Pancreas (tissue), 10 donors: ENCODE measurements at regions not wholly inside any gene's neighbourhood (a gene's known extent, or its start where the extent isn't known, plus 50 kb on each side); places are given as distances from the start of the nearest gene placed in this dataset.

Experiments
- ATAC-seq, 4 donors: fragments of 200-7000 bp; cut with Tn5 transposase; one replicate each; pipeline versions ENCODE4 v1.8.0 to v1.9.1; 2020; ENCODE audit warnings: mild to moderate bottlenecking in 4 of 4, moderate library complexity in 4 of 4
- DNase-seq, 6 donors: peaks; one replicate each; pipeline ENCODE4 v3.0.0-alpha.2; 2020
- FAIRE-seq: peaks from 2 replicates; lab custom pipeline; 2012; peaks lifted over from hg19 to GRCh38; lab: Jason Lieb, UNC
- H3K27ac ChIP-seq, 4 donors: fragments of 200-600 bp; sonication (generic); 1 replicate in 3 of 4; 2 replicates in 1 of 4; pipeline versions ENCODE4 v1.5.0 to v1.8.0; 2020
- H3K27me3 ChIP-seq, 4 donors: fragments of 200-600 bp; one replicate each; pipeline ENCODE4 v1.8.0; 2021
- H3K36me3 ChIP-seq, 3 donors: fragments of 200-600 bp; sonication (generic) in 1 of 3; one replicate each; pipeline versions ENCODE4 v1.5.0 to v1.8.0; 2020 to 2021
- H3K4me1 ChIP-seq, 3 donors: fragments of 200-600 bp; one replicate each; pipeline ENCODE4 v1.8.0; 2021
- H3K4me3 ChIP-seq, 4 donors: fragments of 200-600 bp; sonication (generic) in 2 of 4; one replicate each; pipeline versions ENCODE4 v1.5.0 to v1.8.0; 2020 to 2021
- H3K9me3 ChIP-seq, 4 donors: fragments of 200-600 bp; one replicate each; pipeline ENCODE4 v1.8.0; 2021
- WGBS, 2 donors: extraction: QIAGEN DNeasy Blood & Tissue Kit; methylation state at CpG; one replicate each; pipeline ENCODE4 v1.1.7; 2013; 5-methylcytosine and 5-hydroxymethylcytosine counted together
- intact Hi-C, 3 donors: fragments of 100-400 bp; cut with DNase I; formaldehyde crosslinking; loops; one replicate each; pipeline versions ENCODE4 v1.11.1 to v1.14.2; 2022
- TF ChIP-seq, protein P1 (sequence below), 4 donors: fragments of 200-600 bp; sonication (generic) in 3 of 4; IDR thresholded peaks; one replicate each; pipeline versions ENCODE4 v1.5.0 to v1.8.0; 2021; ENCODE audit warnings: antibody characterized with exemption in 4 of 4
- donor health status: healthy with polysubstance abuse.
- donor health status: DM: no; HTN: no; CAD: no; lungs with moderate emphysema.
- donor health status: DM: no; HTN: no; CAD: no.
- donor health status: control.
- donor health status: control.
- donor health status: Bipolar disorder and iron deficiency.
- donor health status: DM: yes; HTN: yes; CAD: no.
- donor health status: DM: no; HTN: no; CAD: no.
- donor health status: DM: no; HTN: no; CAD: no.
- donor health status: DM: yes; HTN: yes; CAD: no.

DNA sequence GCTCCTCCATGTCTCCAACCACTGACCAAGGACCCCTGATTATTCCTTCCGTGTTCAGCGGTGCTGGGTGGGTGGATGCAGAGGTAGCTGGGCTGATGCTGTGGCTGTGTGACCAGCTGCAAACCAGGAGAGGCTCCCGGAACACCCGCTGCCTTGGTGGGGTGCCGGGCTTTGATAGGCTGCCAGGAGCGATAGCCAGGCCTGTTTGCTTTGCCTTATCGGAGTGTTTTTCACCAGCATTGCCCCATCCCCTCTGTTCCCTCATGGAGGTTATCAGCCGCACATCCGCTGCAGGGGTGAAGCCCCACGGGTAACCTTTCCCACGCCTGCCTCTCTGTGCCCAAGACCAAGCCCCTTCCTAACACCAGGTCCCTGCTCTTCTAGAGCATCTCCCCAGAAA lies 354.3 kb downstream of the C16orf95 start:
- no peaks in the 10 kb centered on the region for H3K4me1 ChIP-seq
- H3K4me3 ChIP-seq, result no peak overlapping the region
- intact Hi-C loops, result no loop called here
- H3K9me3 ChIP-seq, result no peaks in the 10 kb centered on the region
- ATAC-seq (no peak), DNase-seq (peak in 1 of 6 donors; percentile 28), FAIRE-seq (no peak)
- 24 to 44% methylated on average over 11 of the region's 11 CpGs for WGBS, 2 donors
- H3K27me3 ChIP-seq, result peaks cover 0 to 5% (median 0%) of the 10 kb centered on the region in 4 donors
- TF ChIP-seq, protein P1, sequence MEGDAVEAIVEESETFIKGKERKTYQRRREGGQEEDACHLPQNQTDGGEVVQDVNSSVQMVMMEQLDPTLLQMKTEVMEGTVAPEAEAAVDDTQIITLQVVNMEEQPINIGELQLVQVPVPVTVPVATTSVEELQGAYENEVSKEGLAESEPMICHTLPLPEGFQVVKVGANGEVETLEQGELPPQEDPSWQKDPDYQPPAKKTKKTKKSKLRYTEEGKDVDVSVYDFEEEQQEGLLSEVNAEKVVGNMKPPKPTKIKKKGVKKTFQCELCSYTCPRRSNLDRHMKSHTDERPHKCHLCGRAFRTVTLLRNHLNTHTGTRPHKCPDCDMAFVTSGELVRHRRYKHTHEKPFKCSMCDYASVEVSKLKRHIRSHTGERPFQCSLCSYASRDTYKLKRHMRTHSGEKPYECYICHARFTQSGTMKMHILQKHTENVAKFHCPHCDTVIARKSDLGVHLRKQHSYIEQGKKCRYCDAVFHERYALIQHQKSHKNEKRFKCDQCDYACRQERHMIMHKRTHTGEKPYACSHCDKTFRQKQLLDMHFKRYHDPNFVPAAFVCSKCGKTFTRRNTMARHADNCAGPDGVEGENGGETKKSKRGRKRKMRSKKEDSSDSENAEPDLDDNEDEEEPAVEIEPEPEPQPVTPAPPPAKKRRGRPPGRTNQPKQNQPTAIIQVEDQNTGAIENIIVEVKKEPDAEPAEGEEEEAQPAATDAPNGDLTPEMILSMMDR (IDR thresholded peaks at IDR 0.05), result no peak
- H3K27ac ChIP-seq, result no peak overlapping the region
- H3K36me3 ChIP-seq, result no peaks in the 10 kb centered on the region

DNA sequence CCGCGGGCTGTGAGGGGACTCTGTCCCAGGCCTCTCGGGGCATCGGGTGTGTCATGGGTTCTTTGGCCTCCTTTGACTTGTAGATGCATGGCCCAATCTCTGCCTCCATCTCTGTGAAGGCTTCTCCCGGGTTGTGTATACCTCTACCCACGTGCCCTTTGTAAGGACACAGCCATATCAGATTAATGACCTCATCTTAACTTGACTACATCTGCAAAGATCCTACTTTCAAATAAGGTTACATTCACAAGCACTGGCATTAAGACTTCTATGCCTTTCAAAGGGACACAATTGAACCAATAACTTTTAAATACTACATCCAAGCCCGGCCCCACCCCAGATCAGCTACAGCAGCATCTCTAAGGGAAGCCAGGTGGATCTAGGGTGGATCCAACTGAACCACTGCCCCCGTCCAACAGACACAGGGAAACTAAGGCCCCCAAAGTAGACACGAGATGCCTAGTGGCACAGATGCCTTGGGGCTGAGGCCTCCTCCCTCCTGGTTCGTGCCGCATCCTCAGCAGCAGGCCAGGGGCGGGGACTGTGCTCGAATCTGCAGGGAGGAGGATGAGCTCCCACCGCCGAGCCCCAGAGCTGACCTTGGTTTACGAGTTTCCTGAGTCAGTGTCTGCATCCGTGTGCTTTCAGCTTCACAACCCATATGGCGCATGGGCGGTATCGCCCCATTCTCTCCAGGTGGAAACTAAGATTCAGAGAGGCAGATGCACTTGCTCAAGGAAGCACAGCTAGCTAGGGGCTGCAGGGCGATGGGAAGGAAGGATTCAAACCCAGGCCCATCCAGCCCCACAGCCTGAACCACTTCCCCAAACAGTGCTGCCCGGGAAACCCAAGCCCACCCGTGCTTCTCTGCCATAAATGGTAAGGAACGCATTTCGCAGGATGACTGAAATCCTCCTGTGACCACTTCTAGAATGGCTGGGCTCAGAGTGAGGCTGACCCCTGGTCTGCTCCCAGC lies 353.3 kb downstream of the C16orf95 start:
- Histone ChIP-seq H3K36me3 (no peaks in the 10 kb centered on the region), H3K4me1 (no peaks in the 10 kb centered on the region), H3K4me3 (no peak overlapping the region), H3K9me3 (no peaks in the 10 kb centered on the region), H3K27ac (no peak overlapping the region), H3K27me3 (peaks cover 0 to 5% (median 0%) of the 10 kb centered on the region in 4 donors)
- DNase-seq (peak in 1 of 6 donors; percentile 30), FAIRE-seq (no peak), ATAC-seq (no peak)
- TF ChIP-seq, protein P1 (IDR thresholded peaks at IDR 0.05), result no peak
- intact Hi-C loops, result no loop called here
- 76 to 82% methylated on average over 25 of the region's 25 CpGs for WGBS, 2 donors

DNA sequence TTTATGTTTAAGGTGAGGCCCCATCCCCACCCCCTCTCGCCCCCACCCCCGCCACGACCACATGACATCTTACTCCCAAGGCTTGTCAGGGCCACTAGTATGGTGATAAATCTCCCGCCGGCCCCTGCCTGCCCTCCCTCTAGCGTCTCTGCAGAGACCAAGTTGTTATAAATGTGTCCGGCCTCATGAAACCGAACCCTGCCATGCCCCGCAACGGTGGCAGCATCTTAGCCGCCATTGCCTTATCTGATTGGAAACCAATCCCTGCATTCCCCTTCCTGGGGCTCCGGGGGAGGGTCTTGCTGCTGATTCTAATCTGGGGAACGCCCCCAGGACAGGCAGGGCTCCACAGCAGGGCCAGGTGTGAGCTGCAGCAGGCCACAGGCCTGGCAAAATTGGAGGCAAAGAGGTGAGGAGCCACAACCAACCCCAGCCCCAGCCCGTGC lies 352.4 kb downstream of the C16orf95 start:
- no peaks in the 10 kb centered on the region for H3K9me3 ChIP-seq
- TF ChIP-seq, protein P1 (IDR thresholded peaks at IDR 0.05), result no peak
- no peak overlapping the region for H3K27ac ChIP-seq
- ATAC-seq (no peak), FAIRE-seq (no peak), DNase-seq (peak in 1 of 6 donors; percentile 31)
- no peaks in the 10 kb centered on the region for H3K4me1 ChIP-seq
- 54 to 67% methylated on average over 14 of the region's 14 CpGs for WGBS, 2 donors
- intact Hi-C loops, result no loop called here
- H3K27me3 ChIP-seq, result peaks cover 0 to 2% (median 0%) of the 10 kb centered on the region in 4 donors
- no peaks in the 10 kb centered on the region for H3K36me3 ChIP-seq
- H3K4me3 ChIP-seq, result no peak overlapping the region

DNA sequence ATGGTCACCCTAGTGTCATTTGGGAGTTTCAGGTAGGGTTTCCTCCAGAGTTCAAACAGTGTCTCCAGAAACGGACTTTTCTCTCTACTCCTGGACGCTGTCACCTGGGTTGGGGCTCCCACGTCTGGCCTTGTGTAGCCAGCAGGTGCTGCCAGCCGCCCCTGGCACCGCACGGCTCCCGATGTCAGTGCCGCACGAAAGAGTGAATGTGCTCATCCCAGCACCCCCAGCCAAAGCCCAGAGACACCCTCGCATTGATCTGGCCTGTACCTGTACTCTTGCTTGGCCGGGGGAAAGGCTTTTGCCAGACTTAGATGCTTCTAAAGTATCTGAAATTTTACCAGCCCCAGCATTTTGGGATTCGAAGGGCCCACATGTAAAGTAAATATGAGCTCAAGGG lies 351.9 kb downstream of the C16orf95 start:
- no peak for ATAC-seq
- no peak for FAIRE-seq
- intact Hi-C loops, result no loop called here
- TF ChIP-seq, protein P1 (IDR thresholded peaks at IDR 0.05), result no peak
- WGBS, 2 donors, result 79 to 87% methylated on average over 12 of the region's 12 CpGs
- Histone ChIP-seq H3K36me3 (no peaks in the 10 kb centered on the region), H3K27me3 (no peaks in the 10 kb centered on the region), H3K9me3 (no peaks in the 10 kb centered on the region), H3K4me1 (no peaks in the 10 kb centered on the region), H3K4me3 (no peak overlapping the region), H3K27ac (no peak overlapping the region)
- no peak for DNase-seq
